NT2/D1 (cell line): ENCODE measurements at regions not wholly inside any gene's neighbourhood (a gene's known extent, or its start where the extent isn't known, plus 50 kb on each side); places are given as distances from the start of the nearest gene placed in this dataset.

Experiments
- SUZ12 ChIP-seq: IDR thresholded peaks from 2 replicates; pipeline ENCODE4 v1.6.1; 2011; ENCODE audit not compliant: insufficient read length, insufficient read depth; ENCODE audit errors: extremely low read depth
- YY1 ChIP-seq: IDR thresholded peaks from 2 replicates; pipeline ENCODE4 v1.6.1; 2011; ENCODE audit not compliant: insufficient read length, insufficient read depth
- ZNF274 ChIP-seq: IDR thresholded peaks from 2 replicates; pipeline ENCODE4 v1.6.1; 2011; ENCODE audit warnings: mild to moderate bottlenecking, low read depth, low read length

- TF ChIP-seq YY1 (no peak), ZNF274 (no peak), SUZ12 (no peak)
Measured at GRCh38 chr16:59121411-59122261, 387.5 kb upstream of the GOT2 start.
